ENCODE measurements at regions not wholly inside any gene's neighbourhood (a gene's known extent, or its start where the extent isn't known, plus 50 kb on each side); places are given as distances from the start of the nearest gene placed in this dataset.

GRCh38 chr13:109454167-109454917 is 332.0 kb downstream of the IRS2 start (continued):
- TF ChIP-seq CEBPB (IDR thresholded peaks at IDR 0.05; ENCODE audit: low read depth): no peak
- no peak for TF ChIP-seq EZH2 (IDR thresholded peaks at IDR 0.05)
- TF ChIP-seq ZNF274 (IDR thresholded peaks at IDR 0.05; ENCODE audit: low read depth, low read length): no peak
- no peak for TF ChIP-seq RAD21 (IDR thresholded peaks at IDR 0.05; ENCODE audit: low read depth)

DNA sequence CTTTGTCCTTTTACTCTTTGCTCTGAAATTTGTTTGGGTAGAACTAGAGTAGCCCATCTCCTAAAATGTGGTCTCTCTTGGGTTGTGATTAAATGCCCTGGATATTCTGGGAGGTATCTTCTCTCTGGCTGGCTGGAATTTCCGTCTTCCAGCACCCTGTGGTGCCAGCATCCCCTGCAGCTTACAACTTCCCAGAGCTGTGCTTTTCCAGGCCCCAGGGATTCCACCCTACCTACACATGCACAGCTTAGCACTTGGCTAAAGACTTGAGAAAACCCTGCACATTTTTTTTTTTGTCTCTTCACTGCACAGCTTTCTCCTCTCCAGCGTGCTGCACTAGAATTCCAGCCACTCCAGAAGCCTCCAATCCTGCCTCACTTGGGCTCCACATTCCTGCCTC is 334.7 kb downstream of the IRS2 start:
- no peak overlapping the region for H3K4me3 ChIP-seq (replicated peaks in 1 of 2; ENCODE audit: low read depth in 1 of 2, low read length in 2 of 2)
- ChIA-PET RAD21 (ENCODE audit: low non-redundant PET in 1 of 2, low total read pairs in 2 of 2, uncharacterized antibody in 2 of 2, unreplicated experiment in 2 of 2) (no interaction called here), POLR2A (interaction anchor here (1.1 kb wide), 1 partner anchor 12 kb away, joined by 6 read pairs; no protein-coding TSS in a partner anchor), CTCF (no interaction called here)
- H3K27me3 ChIP-seq (ENCODE audit: insufficient read depth, low read length): no peaks in the 10 kb centered on the region
- no peak for DNase-seq (ENCODE audit: low read depth, low spot score)
- ATAC-seq: no peak
- intact Hi-C loops (cut with micrococcal nuclease): no loop called here
- no peak overlapping the region for H3K9ac ChIP-seq (ENCODE audit: low read length)
- BruUV-seq (replicated peaks): no TSS peak
- no peak overlapping the region for H3K27ac ChIP-seq (ENCODE audit: low read depth, low read length)
- no peak overlapping the region for H3K4me2 ChIP-seq (ENCODE audit: low read length)
- no peaks in the 10 kb centered on the region for H3K9me2 ChIP-seq (ENCODE audit: insufficient read depth)
- H2AFZ ChIP-seq (ENCODE audit: low read depth, low read length, poor library complexity, severe bottlenecking): no peak overlapping the region
- no peaks in the 10 kb centered on the region for H4K20me1 ChIP-seq (ENCODE audit: insufficient read depth)
- no peaks in the 10 kb centered on the region for H3K9me3 ChIP-seq (ENCODE audit: control insufficient read depth in 1 of 2, insufficient read depth in 1 of 2, low read depth in 1 of 2, low read length in 2 of 2)
- TF ChIP-seq SRF (IDR thresholded peaks at IDR 0.05; ENCODE audit: low read depth) (no peak), ZBTB33 (IDR thresholded peaks at IDR 0.05; ENCODE audit: extremely low read depth, insufficient replicate concordance, low read length) (no peak), FOSL1 (IDR thresholded peaks at IDR 0.05; ENCODE audit: low read depth) (no peak), CTCF (IDR thresholded peaks at IDR 0.05 in 2 of 3, conservative IDR thresholded peaks at IDR 0.05 in 1 of 3; ENCODE audit: borderline replicate concordance in 1 of 3, insufficient read depth in 1 of 3, low read depth in 2 of 3, low read length in 2 of 3) (no peak), ZFX (IDR thresholded peaks at IDR 0.05) (no peak), EGR1 (IDR thresholded peaks at IDR 0.05; ENCODE audit: low read depth) (no peak), CBX3 (IDR thresholded peaks at IDR 0.05; ENCODE audit: low read depth) (no peak), ELF1 (IDR thresholded peaks at IDR 0.05; ENCODE audit: borderline replicate concordance, low read depth) (no peak)
- TF ChIP-seq, protein P1, sequence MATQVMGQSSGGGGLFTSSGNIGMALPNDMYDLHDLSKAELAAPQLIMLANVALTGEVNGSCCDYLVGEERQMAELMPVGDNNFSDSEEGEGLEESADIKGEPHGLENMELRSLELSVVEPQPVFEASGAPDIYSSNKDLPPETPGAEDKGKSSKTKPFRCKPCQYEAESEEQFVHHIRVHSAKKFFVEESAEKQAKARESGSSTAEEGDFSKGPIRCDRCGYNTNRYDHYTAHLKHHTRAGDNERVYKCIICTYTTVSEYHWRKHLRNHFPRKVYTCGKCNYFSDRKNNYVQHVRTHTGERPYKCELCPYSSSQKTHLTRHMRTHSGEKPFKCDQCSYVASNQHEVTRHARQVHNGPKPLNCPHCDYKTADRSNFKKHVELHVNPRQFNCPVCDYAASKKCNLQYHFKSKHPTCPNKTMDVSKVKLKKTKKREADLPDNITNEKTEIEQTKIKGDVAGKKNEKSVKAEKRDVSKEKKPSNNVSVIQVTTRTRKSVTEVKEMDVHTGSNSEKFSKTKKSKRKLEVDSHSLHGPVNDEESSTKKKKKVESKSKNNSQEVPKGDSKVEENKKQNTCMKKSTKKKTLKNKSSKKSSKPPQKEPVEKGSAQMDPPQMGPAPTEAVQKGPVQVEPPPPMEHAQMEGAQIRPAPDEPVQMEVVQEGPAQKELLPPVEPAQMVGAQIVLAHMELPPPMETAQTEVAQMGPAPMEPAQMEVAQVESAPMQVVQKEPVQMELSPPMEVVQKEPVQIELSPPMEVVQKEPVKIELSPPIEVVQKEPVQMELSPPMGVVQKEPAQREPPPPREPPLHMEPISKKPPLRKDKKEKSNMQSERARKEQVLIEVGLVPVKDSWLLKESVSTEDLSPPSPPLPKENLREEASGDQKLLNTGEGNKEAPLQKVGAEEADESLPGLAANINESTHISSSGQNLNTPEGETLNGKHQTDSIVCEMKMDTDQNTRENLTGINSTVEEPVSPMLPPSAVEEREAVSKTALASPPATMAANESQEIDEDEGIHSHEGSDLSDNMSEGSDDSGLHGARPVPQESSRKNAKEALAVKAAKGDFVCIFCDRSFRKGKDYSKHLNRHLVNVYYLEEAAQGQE (IDR thresholded peaks at IDR 0.05; ENCODE audit: low read depth): no peak
- no peaks in the 10 kb centered on the region for H3K36me3 ChIP-seq (ENCODE audit: control insufficient read depth in 1 of 2, insufficient read depth in 2 of 2, low read length in 2 of 2)
- no peaks in the 10 kb centered on the region for H3K4me1 ChIP-seq (ENCODE audit: control insufficient read depth in 1 of 2, insufficient read depth in 2 of 2, low read length in 2 of 2)
- no peaks in the 10 kb centered on the region for H3K79me2 ChIP-seq (ENCODE audit: insufficient read depth, low read length)

Measured in HCT116 (cell line).